OCI-LY3 (cell line): ENCODE measurements at regions not wholly inside any gene's neighbourhood (a gene's known extent, or its start where the extent isn't known, plus 50 kb on each side); places are given as distances from the start of the nearest gene placed in this dataset.

Experiments used
- H2AFZ ChIP-seq: fragments of 200-600, 300-600 bp; shearing (Covaris generic); 2 replicates; pipeline ENCODE4 v1.6.0; 2014; ENCODE audit warnings: antibody characterized with exemption, low read depth, low read length
- H3K27ac ChIP-seq: fragments of 200-600, 300-600 bp; sonication (generic); 2 replicates; pipeline ENCODE4 v1.5.1; 2014; ENCODE audit warnings: mild to moderate bottlenecking, low read length, moderate library complexity, mixed read lengths
- H3K27me3 ChIP-seq: fragments of 200-600, 300-600 bp; sonication (generic); 2 replicates; pipeline ENCODE4 v1.6.1; 2014; ENCODE audit warnings: low read depth, low read length, mixed read lengths
- H3K36me3 ChIP-seq: fragments of 200-600, 300-600 bp; sonication (generic); replicated peaks from 2 replicates; pipeline ENCODE3; 2014; ENCODE audit warnings: low read depth, low read length, mixed read lengths
- H3K4me1 ChIP-seq: fragments of 300-600, 200-600 bp; sonication (generic); 2 replicates; pipeline ENCODE4 v1.6.1; 2014; ENCODE audit warnings: low read length, mixed read lengths
- H3K4me2 ChIP-seq: fragments of 200-600, 300-600 bp; sonication (generic); 2 replicates; pipeline ENCODE4 v1.6.1; 2014; ENCODE audit warnings: low read length, mixed read lengths
- H3K4me3 ChIP-seq: fragments of 300-600, 200-600 bp; sonication (generic); 2 replicates; pipeline ENCODE4 v1.5.1; 2014; ENCODE audit warnings: antibody characterized with exemption, mild to moderate bottlenecking, low read length, moderate library complexity
- H3K79me2 ChIP-seq: fragments of 300-600, 200-600 bp; shearing (Covaris generic); 2 replicates; pipeline ENCODE4 v1.6.1; 2014; ENCODE audit warnings: mild to moderate bottlenecking, low read length, mixed read lengths
- H3K9ac ChIP-seq: fragments of 300-600, 200-600 bp; shearing (Covaris generic); 2 replicates; pipeline ENCODE4 v1.6.0; 2014; ENCODE audit warnings: mild to moderate bottlenecking, low read length, moderate library complexity
- H3K9me3 ChIP-seq: fragments of 200-600, 300-600 bp; shearing (Covaris generic); 2 replicates; pipeline ENCODE4 v1.6.1; 2014; ENCODE audit warnings: low read length, mixed read lengths; ENCODE audit not compliant: insufficient read depth
- H4K20me1 ChIP-seq: fragments of 200-600, 300-600 bp; sonication (generic); 2 replicates; pipeline ENCODE4 v1.6.1; 2016; ENCODE audit warnings: low read length, mixed read lengths; ENCODE audit not compliant: insufficient read depth
- CTCF ChIP-seq: fragments of 200-600, 300-600 bp; sonication (generic); IDR thresholded peaks from 2 replicates; pipeline ENCODE4 v1.5.1; 2014; ENCODE audit warnings: antibody characterized with exemption, low read length, low read depth
- EZH2phosphoT487 ChIP-seq: fragments of 200-600 bp; shearing (Covaris generic); IDR thresholded peaks from 2 replicates; pipeline ENCODE4 v1.6.1; 2018; ENCODE audit warnings: antibody characterized with exemption, mixed run types, low read depth

DNA sequence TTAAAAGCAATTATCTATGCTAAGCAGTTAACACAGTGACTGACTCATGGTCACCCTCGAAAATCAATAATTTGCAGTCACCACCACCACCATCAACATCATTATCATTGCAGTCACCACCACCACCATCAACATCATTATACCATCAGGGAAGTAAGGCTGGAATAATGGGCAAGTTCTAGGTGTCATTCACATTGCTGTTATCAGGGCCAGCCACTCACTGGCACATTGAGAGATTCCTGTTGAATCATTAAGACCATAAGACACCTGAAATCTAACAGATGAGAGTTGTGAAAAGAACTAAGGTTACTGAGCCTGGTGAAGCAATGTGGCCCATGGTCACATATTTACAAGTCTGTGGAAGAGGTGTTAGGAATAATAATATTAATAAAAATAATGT is 247.7 kb upstream of the BOD1L1 start:
- TF ChIP-seq CTCF (no peak), EZH2phosphoT487 (no peak)
- Histone ChIP-seq H3K36me3 (no peaks in the 10 kb centered on the region), H3K9ac (no peak overlapping the region), H3K4me1 (no peaks in the 10 kb centered on the region), H2AFZ (no peak overlapping the region), H4K20me1 (no peaks in the 10 kb centered on the region), H3K4me3 (no peak overlapping the region), H3K27ac (no peak overlapping the region), H3K79me2 (no peaks in the 10 kb centered on the region), H3K9me3 (no peaks in the 10 kb centered on the region), H3K27me3 (no peaks in the 10 kb centered on the region), H3K4me2 (no peak overlapping the region)

GRCh38 chr4:13876131-13876530 is 248.6 kb upstream of the BOD1L1 start:
- Histone ChIP-seq H3K27ac (no peak overlapping the region), H3K4me2 (no peak overlapping the region), H3K4me1 (no peaks in the 10 kb centered on the region), H2AFZ (no peak overlapping the region), H3K9ac (no peak overlapping the region), H3K36me3 (no peaks in the 10 kb centered on the region), H4K20me1 (no peaks in the 10 kb centered on the region), H3K79me2 (no peaks in the 10 kb centered on the region), H3K27me3 (no peaks in the 10 kb centered on the region), H3K9me3 (no peaks in the 10 kb centered on the region), H3K4me3 (no peak overlapping the region)
- TF ChIP-seq CTCF: no peak
- TF ChIP-seq EZH2phosphoT487: no peak

- H3K9me3 ChIP-seq: no peaks in the 10 kb centered on the region
- H3K4me3 ChIP-seq: no peak overlapping the region
- H4K20me1 ChIP-seq: no peaks in the 10 kb centered on the region
- no peaks in the 10 kb centered on the region for H3K36me3 ChIP-seq
- no peak overlapping the region for H2AFZ ChIP-seq
- H3K4me1 ChIP-seq: no peaks in the 10 kb centered on the region
- no peaks in the 10 kb centered on the region for H3K79me2 ChIP-seq
- no peak overlapping the region for H3K9ac ChIP-seq
- TF ChIP-seq CTCF (no peak), EZH2phosphoT487 (no peak)
- H3K4me2 ChIP-seq: no peak overlapping the region
- no peak overlapping the region for H3K27ac ChIP-seq
- no peaks in the 10 kb centered on the region for H3K27me3 ChIP-seq
These were observed 249.4 kb upstream of the BOD1L1 start for GRCh38 chr4:13876940-13877339.

DNA sequence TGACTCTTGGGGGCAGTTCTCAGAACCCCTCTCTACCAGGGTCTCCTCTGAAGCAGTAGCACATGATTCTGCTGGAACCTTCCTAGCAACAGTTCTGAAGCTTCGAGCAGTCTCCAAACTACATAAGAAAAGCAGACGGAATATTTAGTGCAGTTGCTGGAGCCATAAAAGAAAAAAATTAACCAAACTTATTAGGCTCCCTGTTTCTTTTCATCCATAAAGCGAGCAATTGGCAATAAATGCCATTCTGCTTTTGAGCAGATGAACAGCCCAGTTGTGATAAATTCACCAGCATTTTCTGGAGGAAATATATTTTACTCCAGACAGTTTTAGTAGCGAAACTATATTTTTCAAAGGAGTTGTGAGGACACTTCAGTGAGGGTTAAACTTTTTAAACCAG is 250.1 kb upstream of the BOD1L1 start:
- no peak overlapping the region for H3K9ac ChIP-seq
- no peaks in the 10 kb centered on the region for H3K36me3 ChIP-seq
- no peaks in the 10 kb centered on the region for H3K27me3 ChIP-seq
- no peak overlapping the region for H3K27ac ChIP-seq
- H3K4me1 ChIP-seq: no peaks in the 10 kb centered on the region
- H3K9me3 ChIP-seq: no peaks in the 10 kb centered on the region
- H3K4me3 ChIP-seq: no peak overlapping the region
- no peak overlapping the region for H2AFZ ChIP-seq
- no peak overlapping the region for H3K4me2 ChIP-seq
- no peak for TF ChIP-seq EZH2phosphoT487
- no peak for TF ChIP-seq CTCF
- no peaks in the 10 kb centered on the region for H4K20me1 ChIP-seq
- no peaks in the 10 kb centered on the region for H3K79me2 ChIP-seq
